ENCODE measurements at regions not wholly inside any gene's neighbourhood (a gene's known extent, or its start where the extent isn't known, plus 50 kb on each side); places are given as distances from the start of the nearest gene placed in this dataset.
"Not testable (repeated sequence)": the region's sequence is repeated elsewhere in the genome, so short reads cannot be mapped to it uniquely, and the experiment has no call there.

DNA sequence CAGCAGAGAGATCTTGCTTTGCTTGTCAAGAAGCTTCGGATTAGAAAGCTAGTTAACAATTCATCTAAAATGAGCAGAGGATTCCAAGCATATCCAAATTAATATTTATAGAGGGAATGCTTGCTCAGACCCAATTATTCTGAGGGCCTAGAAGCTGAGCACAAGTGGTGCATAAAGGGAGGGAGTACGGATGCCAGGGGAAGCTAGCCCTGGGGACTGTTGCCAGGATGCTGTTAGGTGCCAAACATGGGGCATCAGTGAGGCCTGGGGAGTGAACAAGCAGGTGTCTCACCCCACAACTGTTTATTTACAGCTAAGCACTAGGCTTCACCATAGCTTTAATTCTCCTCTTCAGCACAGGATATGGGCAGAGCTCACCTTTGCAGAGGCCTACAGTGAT, 684.1 kb upstream of the C16orf82 start:
- TF ChIP-seq, protein P1, sequence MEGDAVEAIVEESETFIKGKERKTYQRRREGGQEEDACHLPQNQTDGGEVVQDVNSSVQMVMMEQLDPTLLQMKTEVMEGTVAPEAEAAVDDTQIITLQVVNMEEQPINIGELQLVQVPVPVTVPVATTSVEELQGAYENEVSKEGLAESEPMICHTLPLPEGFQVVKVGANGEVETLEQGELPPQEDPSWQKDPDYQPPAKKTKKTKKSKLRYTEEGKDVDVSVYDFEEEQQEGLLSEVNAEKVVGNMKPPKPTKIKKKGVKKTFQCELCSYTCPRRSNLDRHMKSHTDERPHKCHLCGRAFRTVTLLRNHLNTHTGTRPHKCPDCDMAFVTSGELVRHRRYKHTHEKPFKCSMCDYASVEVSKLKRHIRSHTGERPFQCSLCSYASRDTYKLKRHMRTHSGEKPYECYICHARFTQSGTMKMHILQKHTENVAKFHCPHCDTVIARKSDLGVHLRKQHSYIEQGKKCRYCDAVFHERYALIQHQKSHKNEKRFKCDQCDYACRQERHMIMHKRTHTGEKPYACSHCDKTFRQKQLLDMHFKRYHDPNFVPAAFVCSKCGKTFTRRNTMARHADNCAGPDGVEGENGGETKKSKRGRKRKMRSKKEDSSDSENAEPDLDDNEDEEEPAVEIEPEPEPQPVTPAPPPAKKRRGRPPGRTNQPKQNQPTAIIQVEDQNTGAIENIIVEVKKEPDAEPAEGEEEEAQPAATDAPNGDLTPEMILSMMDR (IDR thresholded peaks at IDR 0.05; ENCODE audit: extremely low read depth, missing control alignments): no peak
- no peak for DNase-seq (ENCODE audit: low spot score)

DNA sequence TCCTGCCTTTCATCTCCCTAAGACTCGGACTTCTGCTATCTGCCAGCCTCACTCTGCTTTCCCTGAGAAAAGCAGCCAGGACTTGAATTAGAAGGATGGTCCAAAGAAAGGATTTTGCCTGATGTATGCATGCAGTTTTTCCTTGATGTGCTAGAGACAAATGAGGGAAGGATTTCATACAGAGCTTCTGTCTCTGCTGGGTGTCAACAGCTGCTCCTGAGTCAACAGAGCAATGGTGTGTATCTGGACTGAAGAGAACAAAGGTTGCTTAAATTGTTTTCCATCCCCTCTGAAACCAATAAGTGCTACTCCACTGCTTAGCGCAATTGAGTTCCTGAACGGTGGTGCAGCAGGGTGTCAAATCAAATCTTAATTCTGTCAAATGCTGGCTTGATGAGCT, 680.6 kb upstream of the C16orf82 start:
- TF ChIP-seq, protein P1 (IDR thresholded peaks at IDR 0.05; ENCODE audit: extremely low read depth, missing control alignments): no peak
- DNase-seq (ENCODE audit: low spot score): no peak

DNA sequence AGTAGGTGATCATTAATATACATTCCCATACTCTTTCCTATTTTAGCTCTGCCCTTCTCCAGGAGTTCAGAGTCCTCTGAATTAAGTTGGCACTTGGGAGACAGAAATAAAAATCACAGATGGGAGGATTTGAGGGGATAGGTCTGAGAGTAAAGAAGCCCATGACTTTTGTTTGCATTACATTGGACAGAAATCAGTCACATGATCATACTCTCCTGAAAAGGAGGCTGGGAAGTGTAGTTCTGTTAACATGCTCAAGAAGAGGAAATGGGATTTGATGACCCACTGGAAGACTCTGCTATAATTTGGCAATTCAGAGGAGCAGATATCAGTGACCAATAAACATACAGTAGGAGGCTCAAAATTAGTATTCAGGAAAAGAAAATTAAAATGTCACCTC, 674.9 kb upstream of the C16orf82 start:
- TF ChIP-seq, protein P1 (IDR thresholded peaks at IDR 0.05; ENCODE audit: extremely low read depth, missing control alignments): no peak
- DNase-seq (ENCODE audit: low spot score): no peak

DNA sequence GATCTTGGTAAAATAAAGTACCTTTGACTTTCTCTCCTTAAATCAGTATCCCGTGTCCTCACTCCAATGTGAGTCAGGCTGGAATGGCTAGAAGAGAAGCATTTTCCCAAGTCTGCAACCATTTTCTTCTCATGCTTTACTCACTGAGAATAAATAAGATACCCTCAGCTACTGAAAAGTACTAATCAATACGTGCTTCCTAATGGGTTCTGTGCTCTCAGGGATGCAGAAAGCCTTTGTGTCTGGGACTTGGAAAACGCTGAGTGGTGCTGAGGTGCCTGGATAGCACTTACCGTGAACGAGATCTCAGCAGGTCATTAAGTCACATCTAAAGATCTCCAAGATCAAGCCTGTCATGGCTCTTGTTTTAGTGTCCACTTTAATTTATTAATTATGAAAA, 672.3 kb upstream of the C16orf82 start:
- DNase-seq (ENCODE audit: low spot score): no peak
- TF ChIP-seq, protein P1 (IDR thresholded peaks at IDR 0.05; ENCODE audit: extremely low read depth, missing control alignments): no peak

DNA sequence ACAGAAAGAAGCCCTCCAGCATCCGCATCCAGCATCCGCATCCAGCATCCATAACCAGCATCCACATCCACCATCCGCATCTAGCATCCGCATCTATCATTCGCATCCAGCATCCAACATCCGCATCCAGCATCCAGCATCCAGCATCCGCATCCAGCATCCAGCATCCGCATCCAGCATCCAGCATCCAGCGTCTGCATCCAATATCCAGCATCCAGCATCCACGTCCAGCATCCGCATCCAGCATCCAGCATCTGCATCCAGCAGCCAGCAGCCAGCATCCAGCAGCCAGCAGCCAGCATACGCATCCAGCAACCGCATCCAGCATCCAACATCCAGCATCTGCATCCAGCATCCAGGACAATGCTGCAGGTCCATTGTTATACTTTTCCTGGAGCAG, 671.0 kb upstream of the C16orf82 start:
- TF ChIP-seq, protein P1 (IDR thresholded peaks at IDR 0.05; ENCODE audit: extremely low read depth, missing control alignments): no peak
- no peak for DNase-seq (ENCODE audit: low spot score)

DNA sequence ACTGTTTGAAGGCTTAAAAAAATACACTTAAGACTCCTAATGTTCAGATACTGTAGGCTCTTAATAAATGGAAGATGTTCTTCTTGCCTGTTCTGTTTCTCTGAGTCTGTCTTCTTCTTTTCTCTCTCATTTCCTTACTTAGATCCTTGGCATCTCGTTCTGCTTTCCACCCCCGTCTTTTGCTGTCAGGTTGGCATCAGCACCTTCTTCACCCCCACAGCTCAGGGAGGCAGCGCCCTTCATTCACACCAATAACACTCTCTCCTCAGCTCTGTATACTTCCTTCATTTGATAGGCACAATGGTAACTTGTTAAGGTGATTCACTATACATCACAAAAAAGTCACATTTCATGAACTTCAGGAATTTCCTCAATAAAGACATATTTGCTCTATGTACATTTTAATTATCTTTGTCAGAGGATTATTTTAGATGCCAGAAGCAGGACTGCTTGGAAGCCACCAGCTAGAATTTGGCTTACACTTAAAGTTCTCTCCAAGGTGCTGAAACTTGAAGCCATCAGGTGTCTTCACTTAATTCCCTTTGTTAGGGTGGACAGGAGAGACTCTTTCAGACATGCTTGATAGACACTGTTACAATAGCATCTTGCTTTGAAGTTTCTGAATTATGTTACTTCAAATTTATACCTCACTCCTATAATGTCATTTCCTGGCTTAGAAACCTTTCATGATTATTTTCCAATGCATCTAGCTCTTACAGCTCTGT, 670.1 kb upstream of the C16orf82 start:
- TF ChIP-seq, protein P1 (IDR thresholded peaks at IDR 0.05; ENCODE audit: extremely low read depth, missing control alignments): no peak
- DNase-seq (ENCODE audit: low spot score): no peak

DNA sequence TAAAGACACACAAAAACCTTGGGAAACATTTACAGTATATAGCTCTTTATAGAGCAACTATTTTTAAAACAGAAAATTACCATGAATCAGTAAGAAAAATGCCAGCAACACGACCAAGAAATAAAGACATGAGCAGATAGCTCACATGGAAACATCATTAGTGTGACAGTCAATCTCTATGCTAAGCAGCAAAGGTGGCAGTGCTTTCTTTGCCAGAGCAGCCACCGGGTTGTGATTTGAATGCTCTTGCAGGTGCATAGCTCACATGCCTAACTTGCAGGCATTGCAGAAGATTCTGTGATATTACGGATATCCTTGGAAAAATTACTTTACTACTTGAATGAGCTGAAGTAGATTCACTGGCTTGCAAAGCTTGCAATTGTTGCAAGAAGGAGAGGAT, 652.9 kb upstream of the C16orf82 start:
- TF ChIP-seq, protein P1 (IDR thresholded peaks at IDR 0.05; ENCODE audit: extremely low read depth, missing control alignments): no peak
- DNase-seq (ENCODE audit: low spot score): no peak

DNA sequence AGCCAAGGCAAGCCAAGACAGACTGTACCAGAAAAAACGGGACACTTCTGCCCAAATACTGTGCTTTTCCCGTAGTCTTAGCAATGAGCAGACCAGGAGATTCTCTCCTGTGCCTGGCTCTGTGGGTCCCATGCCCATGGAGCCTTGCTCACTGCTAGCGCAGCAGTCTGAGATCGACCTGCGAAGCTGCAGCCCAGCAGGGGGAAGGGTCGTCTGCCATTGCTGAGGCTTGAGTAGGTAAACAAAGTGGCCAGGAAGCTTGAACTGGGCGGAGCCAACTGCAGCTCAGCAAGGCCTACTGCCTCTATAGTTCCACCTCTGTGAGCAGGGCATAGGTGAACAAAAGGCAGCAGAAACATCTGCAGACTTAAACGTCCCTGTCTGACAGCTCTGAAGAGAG, 647.3 kb upstream of the C16orf82 start:
- not testable (repeated sequence) for DNase-seq (ENCODE audit: low spot score)

Measured in GM20000 (cell line).